NCI-H1694 (cell line): ENCODE measurements at regions not wholly inside any gene's neighbourhood (a gene's known extent, or its start where the extent isn't known, plus 50 kb on each side); places are given as distances from the start of the nearest gene placed in this dataset.
"Not testable (repeated sequence)": the region's sequence is repeated elsewhere in the genome, so short reads cannot be mapped to it uniquely, and the experiment has no call there.

ENCODE experiments used
- DNase-seq: peaks from one replicate; lab custom pipeline; 2025; lab: John Stamatoyannopoulos, UW

- DNase-seq: no peak
These were observed 293.4 kb upstream of the VWC2 start for GRCh38 chr7:49479936-49480544.

- no peak for DNase-seq
These were observed 292.4 kb upstream of the VWC2 start for GRCh38 chr7:49481075-49481474.

- DNase-seq: no peak
These were observed 290.3 kb upstream of the VWC2 start for GRCh38 chr7:49483142-49483541.

GRCh38 chr7:49486974-49487829 lies 286.2 kb upstream of the VWC2 start:
- DNase-seq: no peak

- no peak for DNase-seq
These were observed 285.7 kb upstream of the VWC2 start for GRCh38 chr7:49487830-49488140.

- no peak for DNase-seq
These were observed 284.9 kb upstream of the VWC2 start for GRCh38 chr7:49488573-49488972.

- no peak for DNase-seq
These were observed 276.0 kb upstream of the VWC2 start for GRCh38 chr7:49497471-49497870.

GRCh38 chr7:49500741-49501140 lies 272.7 kb upstream of the VWC2 start:
- DNase-seq: no peak

- DNase-seq: not testable (repeated sequence)
These were observed 266.2 kb upstream of the VWC2 start for GRCh38 chr7:49507206-49507605.

GRCh38 chr7:49513911-49514310 lies 259.5 kb upstream of the VWC2 start:
- DNase-seq: no peak

GRCh38 chr7:49520951-49521350 lies 252.5 kb upstream of the VWC2 start:
- DNase-seq: no peak

- DNase-seq: no peak
These were observed 251.3 kb upstream of the VWC2 start for GRCh38 chr7:49522111-49522510.

GRCh38 chr7:49523870-49524269 lies 249.6 kb upstream of the VWC2 start:
- DNase-seq: no peak

- DNase-seq: no peak
These were observed 246.3 kb upstream of the VWC2 start for GRCh38 chr7:49527182-49527581.

- DNase-seq: no peak
These were observed 243.0 kb upstream of the VWC2 start for GRCh38 chr7:49530481-49530880.

GRCh38 chr7:49563693-49564378 lies 209.6 kb upstream of the VWC2 start:
- DNase-seq: no peak

- DNase-seq: no peak
These were observed 209.1 kb upstream of the VWC2 start for GRCh38 chr7:49564379-49564714.

GRCh38 chr7:49577576-49577975 lies 195.9 kb upstream of the VWC2 start:
- DNase-seq: no peak

GRCh38 chr7:49579408-49579807 lies 194.0 kb upstream of the VWC2 start:
- DNase-seq: no peak

- no peak for DNase-seq
These were observed 193.4 kb upstream of the VWC2 start for GRCh38 chr7:49580000-49580399.

- DNase-seq: no peak
These were observed 192.7 kb upstream of the VWC2 start for GRCh38 chr7:49580761-49581160.

GRCh38 chr7:49583440-49583839 lies 190.0 kb upstream of the VWC2 start:
- DNase-seq: no peak

- no peak for DNase-seq
These were observed 176.5 kb upstream of the VWC2 start for GRCh38 chr7:49596701-49597491.
